Endothelial cell of umbilical vein (primary cell): ENCODE measurements at regions not wholly inside any gene's neighbourhood (a gene's known extent, or its start where the extent isn't known, plus 50 kb on each side); places are given as distances from the start of the nearest gene placed in this dataset.

Experiments used
- BruUV-seq: library from RNA; stranded (reverse); fragments of 400-500 nt; replicated peaks from 2 replicates; lab custom pipeline; 2021; lab: Mats Ljungman, UMichigan
- CTCF ChIA-PET: fragments of 300-600, 350-600 bp; sonication (Branson Sonifier 250); formaldehyde crosslinking; loops from one replicate; lab custom pipeline; 2021; ENCODE audit warnings: antibody characterized with exemption, inconsistent platforms; lab: Charles Lee
- POLR2A ChIA-PET: fragments of 300-600, 350-600 bp; sonication (Branson Sonifier 250); formaldehyde crosslinking; loops from one replicate; lab custom pipeline; 2021; ENCODE audit warnings: antibody characterized with exemption, inconsistent platforms; lab: Charles Lee
- DNase-seq: peaks from one replicate; pipeline ENCODE4 v3.0.0-alpha.2; 2011; ENCODE audit warnings: low read depth, low spot score
- FAIRE-seq: peaks from 2 replicates; lab custom pipeline; 2011; peaks lifted over from hg19 to GRCh38; lab: Jason Lieb, UNC
- H2AFZ ChIP-seq: 2 replicates; pipeline ENCODE4 v1.6.0; 2012; ENCODE audit warnings: low read depth, low read length, control low read depth, inconsistent platforms
- H3K27ac ChIP-seq: 2 replicates; pipeline ENCODE4 v1.5.1; 2011; ENCODE audit warnings: low read depth, mild to moderate bottlenecking, control low read depth, low read length, moderate library complexity; ENCODE audit not compliant: insufficient read depth
- H3K27me3 ChIP-seq, 2 experiments: 2 replicates each; pipeline versions ENCODE4 v1.6.0 to v1.6.1; 2011; ENCODE audit warnings: low read length in 2 of 2, mixed read lengths in 1 of 2; ENCODE audit not compliant: control insufficient read depth in 2 of 2, insufficient read depth in 2 of 2
- H3K36me3 ChIP-seq, 2 experiments: 2 replicates in 1 of 2; 3 replicates in 1 of 2; pipeline ENCODE4 v1.5.1; 2011; ENCODE audit warnings: low read length in 2 of 2, mild to moderate bottlenecking in 1 of 2, moderate library complexity in 1 of 2; ENCODE audit not compliant: control insufficient read depth in 2 of 2, insufficient read depth in 2 of 2; ENCODE audit errors: extremely low read depth in 1 of 2
- H3K4me1 ChIP-seq: 3 replicates; pipeline ENCODE4 v1.5.1; 2011; ENCODE audit warnings: mild to moderate bottlenecking, low read length; ENCODE audit not compliant: control insufficient read depth, insufficient read depth; ENCODE audit errors: extremely low read depth
- H3K4me2 ChIP-seq: 2 replicates; pipeline ENCODE4 v1.6.1; 2011; ENCODE audit warnings: low read length, control low read depth, mixed read lengths; ENCODE audit not compliant: insufficient read depth
- H3K4me3 ChIP-seq, 3 experiments: fragments of 200-600 bp in 1 of 3; sonication (generic), shearing (Covaris generic) in 1 of 3; replicated peaks in 1 of 3; 2 replicates each; pipeline ENCODE4 v1.5.1; 2011 to 2016; ENCODE audit warnings: control low read depth in 3 of 3, low read length in 3 of 3, mild to moderate bottlenecking in 2 of 3, inconsistent platforms in 1 of 3, low read depth in 1 of 3, moderate library complexity in 1 of 3; ENCODE audit not compliant: insufficient read depth in 1 of 3
- H3K79me2 ChIP-seq: 2 replicates; pipeline ENCODE4 v1.6.0; 2012; ENCODE audit warnings: low read length, inconsistent platforms; ENCODE audit not compliant: control insufficient read depth, insufficient read depth
- H3K9ac ChIP-seq: replicated peaks from 2 replicates; pipeline ENCODE3; 2011; ENCODE audit warnings: low read length, control low read depth; ENCODE audit not compliant: insufficient read depth; ENCODE audit errors: extremely low read depth
- H3K9me1 ChIP-seq: replicated peaks from 3 replicates; pipeline ENCODE4 v1.6.0; 2011; ENCODE audit warnings: mild to moderate bottlenecking, low read length; ENCODE audit not compliant: control insufficient read depth, insufficient read depth; ENCODE audit errors: extremely low read depth
- H3K9me3 ChIP-seq: replicated peaks from 2 replicates; pipeline ENCODE4 v1.5.1; 2012; ENCODE audit warnings: low read length, inconsistent platforms; ENCODE audit not compliant: control insufficient read depth, insufficient read depth
- H4K20me1 ChIP-seq: replicated peaks from 2 replicates; pipeline ENCODE3; 2011; ENCODE audit warnings: mild to moderate bottlenecking, low read length; ENCODE audit not compliant: control insufficient read depth, insufficient read depth; ENCODE audit errors: extremely low read depth
- EZH2 ChIP-seq: IDR thresholded peaks from 2 replicates; pipeline ENCODE4 v1.6.1; 2012; ENCODE audit warnings: borderline replicate concordance, low read depth, mild to moderate bottlenecking, moderate library complexity, low read length, inconsistent platforms; ENCODE audit not compliant: severe bottlenecking
- FOS ChIP-seq: IDR thresholded peaks from 2 replicates; pipeline ENCODE4 v1.6.1; 2011; ENCODE audit warnings: mild to moderate bottlenecking, low read length, moderate library complexity, borderline replicate concordance; ENCODE audit not compliant: insufficient read depth
- GATA2 ChIP-seq: IDR thresholded peaks from 2 replicates; pipeline ENCODE4 v1.7.0; 2011; ENCODE audit warnings: low read depth, mild to moderate bottlenecking, moderate library complexity, mixed read lengths, low read length; ENCODE audit not compliant: insufficient read length, insufficient read depth
- JUN ChIP-seq: IDR thresholded peaks from 2 replicates; pipeline ENCODE4 v1.6.1; 2011; ENCODE audit warnings: borderline replicate concordance, low read depth; ENCODE audit not compliant: insufficient read length, insufficient read depth
- MYC ChIP-seq: IDR thresholded peaks from one replicate; pipeline ENCODE4 v1.6.1; 2011; ENCODE audit warnings: mild to moderate bottlenecking, low read depth, low read length
- POLR2A ChIP-seq: IDR thresholded peaks from 2 replicates; pipeline ENCODE4 v1.6.1; 2012; ENCODE audit warnings: low read depth, mild to moderate bottlenecking, control low read depth, low read length
- dilution Hi-C: fragments of 300-500 bp; cut with MboI; formaldehyde crosslinking; loops from one replicate; pipeline ENCODE4 v1.15.0; 2019; ENCODE audit warnings: low sequenced_read_pairs; ENCODE audit not compliant: extremely low pct_ligation_motif_present
- intact Hi-C: fragments of 100-400 bp; cut with micrococcal nuclease; formaldehyde crosslinking; loops from one replicate; pipeline ENCODE4 v1.10.0; 2022
- TF ChIP-seq, protein P1 (sequence below): IDR thresholded peaks from 2 replicates; pipeline ENCODE4 v1.6.1; 2011; ENCODE audit not compliant: insufficient read depth, insufficient read length

GRCh38 chr6:76992553-76992952 is 470.7 kb downstream of the HTR1B start:
- CTCF ChIA-PET, result no interaction called here
- DNase-seq, result no peak
- intact Hi-C loops, result no loop called here
- Histone ChIP-seq H3K36me3 (no peaks in the 10 kb centered on the region), H2AFZ (no peak overlapping the region), H3K9me1 (no peaks in the 10 kb centered on the region), H3K4me2 (no peak overlapping the region), H3K9ac (no peak overlapping the region), H3K4me1 (no peaks in the 10 kb centered on the region), H3K4me3 (no peak overlapping the region), H4K20me1 (no peaks in the 10 kb centered on the region), H3K27me3 (no peaks in the 10 kb centered on the region), H3K27ac (no peak overlapping the region), H3K9me3 (no peaks in the 10 kb centered on the region), H3K79me2 (no peaks in the 10 kb centered on the region)
- FAIRE-seq, result no peak
- TF ChIP-seq MYC, result no peak
- no peak for TF ChIP-seq POLR2A
- no peak for TF ChIP-seq EZH2
- TF ChIP-seq, protein P1, sequence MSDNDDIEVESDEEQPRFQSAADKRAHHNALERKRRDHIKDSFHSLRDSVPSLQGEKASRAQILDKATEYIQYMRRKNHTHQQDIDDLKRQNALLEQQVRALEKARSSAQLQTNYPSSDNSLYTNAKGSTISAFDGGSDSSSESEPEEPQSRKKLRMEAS, result no peak
- TF ChIP-seq FOS, result no peak
- TF ChIP-seq JUN, result no peak
- no peak for TF ChIP-seq GATA2
- POLR2A ChIA-PET, result no interaction called here
- dilution Hi-C loops, result no loop called here
- BruUV-seq, result no TSS peak

- DNase-seq, result peak; percentile 8
- FAIRE-seq, result no peak
- CTCF ChIA-PET, result no interaction called here
Measured at GRCh38 chr6:76984572-76984971, 478.7 kb downstream of the HTR1B start.

More at GRCh38 chr6:76984572-76984971, 478.7 kb downstream of the HTR1B start:
- Histone ChIP-seq H3K9me3 (no peaks in the 10 kb centered on the region), H4K20me1 (no peaks in the 10 kb centered on the region), H3K27me3 (no peaks in the 10 kb centered on the region), H3K4me3 (no peak overlapping the region), H3K79me2 (no peaks in the 10 kb centered on the region), H3K9ac (no peak overlapping the region), H2AFZ (no peak overlapping the region), H3K4me2 (no peak overlapping the region), H3K36me3 (no peaks in the 10 kb centered on the region), H3K9me1 (no peaks in the 10 kb centered on the region), H3K27ac (no peak overlapping the region), H3K4me1 (no peaks in the 10 kb centered on the region)
- intact Hi-C loops, result no loop called here
- BruUV-seq, result no TSS peak
- POLR2A ChIA-PET, result no interaction called here
- TF ChIP-seq FOS, result peak; percentile 70
- no peak for TF ChIP-seq MYC
- TF ChIP-seq JUN, result peak; percentile 30
- dilution Hi-C loops, result no loop called here
